ENCODE measurements at regions not wholly inside any gene's neighbourhood (a gene's known extent, or its start where the extent isn't known, plus 50 kb on each side); places are given as distances from the start of the nearest gene placed in this dataset.

DNA sequence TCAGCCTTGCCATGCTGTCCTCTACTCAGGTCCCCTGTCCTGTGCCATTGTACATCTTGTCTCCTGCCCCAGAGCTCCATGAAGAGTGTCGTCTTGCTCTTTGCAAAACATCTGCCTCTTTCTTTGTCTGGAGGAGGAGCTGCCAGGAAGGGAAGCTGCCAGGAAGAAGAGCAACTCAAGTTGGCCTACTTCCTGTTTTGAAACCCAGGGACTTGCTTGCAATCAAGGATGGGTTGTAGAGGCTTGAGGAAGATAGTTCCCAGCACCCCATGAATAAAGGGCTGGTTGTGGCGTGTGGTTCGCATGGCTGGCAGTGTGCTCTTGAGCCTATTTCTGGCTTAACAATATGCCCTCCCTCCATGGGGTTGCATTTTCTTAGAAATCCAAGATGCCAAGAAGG is 53.0 kb upstream of the CPEB4 start:
- no peak for DNase-seq

DNA sequence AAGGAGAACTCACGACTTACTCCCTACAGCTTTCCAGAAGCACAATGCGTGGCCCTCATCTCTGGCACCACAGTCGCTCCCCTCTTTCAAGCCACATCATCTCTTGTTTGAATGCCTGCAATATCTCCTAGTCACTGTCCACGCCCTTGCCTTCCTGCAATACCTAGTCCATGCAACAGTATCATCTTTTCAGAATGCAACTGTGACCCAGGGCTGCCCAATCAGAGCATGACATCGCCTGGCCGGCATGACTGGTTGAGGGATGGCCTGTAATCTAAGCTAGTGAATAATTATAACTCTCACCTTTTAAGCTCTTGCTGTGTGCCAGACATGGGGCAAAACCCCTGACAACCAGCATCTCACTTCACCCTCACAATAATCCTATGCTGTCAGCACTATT is 52.5 kb upstream of the CPEB4 start:
- no peak for DNase-seq

DNA sequence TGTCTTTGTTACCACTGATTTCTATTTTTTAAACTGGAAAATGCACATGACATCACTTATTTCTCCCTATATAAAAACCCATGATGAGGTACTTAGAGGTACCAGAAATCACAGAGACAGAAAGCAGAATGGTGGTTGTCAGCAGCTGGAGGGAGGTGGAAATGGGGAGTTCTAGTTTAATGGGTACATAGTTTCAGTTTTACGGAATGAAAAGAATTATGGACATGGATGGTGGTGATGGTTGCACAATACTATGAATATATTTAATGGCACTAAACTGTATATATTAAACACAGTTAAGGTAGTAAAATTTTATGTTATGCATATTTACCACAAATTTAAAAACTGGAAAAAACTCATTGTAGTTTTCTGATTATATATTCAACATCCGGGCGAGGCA is 50.5 kb upstream of the CPEB4 start:
- no peak for DNase-seq

Measured in stimulated activated CD4-positive, alpha-beta T cell treated with anti-CD3 and anti-CD28 coated beads, Interleukin-12 subunit alpha, Interleukin-12 subunit beta, amount 100 ng/mL, for 4 hours (primary cell).